ENCODE measurements at regions not wholly inside any gene's neighbourhood (a gene's known extent, or its start where the extent isn't known, plus 50 kb on each side); places are given as distances from the start of the nearest gene placed in this dataset.

- DNase-seq, result no peak
These were observed 442.8 kb downstream of the MATN1 start for GRCh38 chr1:30280572-30280971.

- DNase-seq, result no peak
These were observed 445.5 kb downstream of the MATN1 start for GRCh38 chr1:30277911-30278310.

- DNase-seq, result no peak
These were observed 446.0 kb downstream of the MATN1 start for GRCh38 chr1:30277415-30277814.

GRCh38 chr1:30275926-30276764 is 447.2 kb downstream of the MATN1 start:
- no peak for DNase-seq

GRCh38 chr1:30274976-30275621 is 448.3 kb downstream of the MATN1 start:
- DNase-seq, result no peak

- no peak for DNase-seq
These were observed 449.0 kb downstream of the MATN1 start for GRCh38 chr1:30274173-30274970.

GRCh38 chr1:30273456-30273855 is 449.9 kb downstream of the MATN1 start:
- DNase-seq, result no peak

- DNase-seq, result no peak
These were observed 450.4 kb downstream of the MATN1 start for GRCh38 chr1:30273021-30273325.

GRCh38 chr1:30272277-30273020 is 450.9 kb downstream of the MATN1 start:
- DNase-seq, result no peak

- no peak for DNase-seq
These were observed 451.7 kb downstream of the MATN1 start for GRCh38 chr1:30271401-30272276.

- DNase-seq, result no peak
These were observed 452.9 kb downstream of the MATN1 start for GRCh38 chr1:30270461-30270860.

GRCh38 chr1:30268923-30269666 is 454.3 kb downstream of the MATN1 start:
- DNase-seq, result no peak

- no peak for DNase-seq
These were observed 455.5 kb downstream of the MATN1 start for GRCh38 chr1:30267856-30268255.

GRCh38 chr1:30267046-30267445 is 456.3 kb downstream of the MATN1 start:
- DNase-seq, result no peak

GRCh38 chr1:30265127-30266070 is 458.0 kb downstream of the MATN1 start:
- no peak for DNase-seq

- DNase-seq, result no peak
These were observed 458.7 kb downstream of the MATN1 start for GRCh38 chr1:30264672-30265025.

GRCh38 chr1:30263888-30264671 is 459.3 kb downstream of the MATN1 start:
- no peak for DNase-seq

- no peak for DNase-seq
These were observed 460.0 kb downstream of the MATN1 start for GRCh38 chr1:30263405-30263804.

- DNase-seq, result no peak
These were observed 461.2 kb downstream of the MATN1 start for GRCh38 chr1:30262158-30262557.
